Renal cortex interstitium (tissue), 11 donors: ENCODE measurements at regions not wholly inside any gene's neighbourhood (a gene's known extent, or its start where the extent isn't known, plus 50 kb on each side); places are given as distances from the start of the nearest gene placed in this dataset.
"Not testable (repeated sequence)": the region's sequence is repeated elsewhere in the genome, so short reads cannot be mapped to it uniquely, and the experiment has no call there.

Source experiments
- DNase-seq, 11 donors: peaks; one replicate each; pipeline ENCODE4 v3.0.0-alpha.2; 2013; ENCODE audit warnings: low read depth in 9 of 11, low spot score in 4 of 11; ENCODE audit errors: extremely low read depth in 1 of 11

DNA sequence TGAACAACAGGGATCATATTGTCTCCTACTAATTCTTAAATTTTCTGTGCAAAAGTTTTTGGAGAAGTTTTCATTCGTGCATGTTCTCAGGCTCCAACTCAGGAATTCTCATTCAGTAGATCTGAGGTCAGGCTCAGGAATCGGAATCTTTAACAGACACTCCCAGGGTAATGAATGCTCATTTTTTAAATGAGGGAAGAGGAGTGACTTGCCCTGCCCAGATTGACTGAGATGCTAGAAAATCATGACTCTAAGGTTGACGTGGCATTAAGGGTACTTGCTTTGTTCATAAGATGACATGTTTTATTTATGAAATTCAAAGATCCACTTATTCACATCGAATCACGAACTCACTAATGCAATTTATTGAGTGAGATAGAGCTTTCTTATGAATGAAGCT is 196.6 kb upstream of the NPVF start:
- DNase-seq = no peak

DNA sequence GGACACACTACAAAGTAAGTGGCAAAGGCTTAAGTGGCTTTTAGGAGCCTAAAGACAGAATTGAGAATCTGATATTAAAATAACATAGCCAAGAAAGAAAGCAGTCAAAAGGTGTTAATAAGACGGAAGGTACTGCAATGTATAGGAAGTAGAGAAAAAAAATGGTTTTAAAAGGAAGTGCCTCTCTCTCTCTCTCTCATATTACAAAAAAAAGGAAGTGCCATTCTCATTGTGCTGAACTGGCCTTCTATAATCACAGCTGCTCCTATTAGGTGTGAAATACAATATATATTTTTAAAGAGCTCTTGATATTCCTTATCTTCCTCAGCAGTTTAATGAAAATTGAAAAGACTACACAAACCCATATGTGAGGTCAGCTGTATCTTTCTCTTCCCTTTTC is 199.4 kb upstream of the NPVF start:
- DNase-seq = no peak

DNA sequence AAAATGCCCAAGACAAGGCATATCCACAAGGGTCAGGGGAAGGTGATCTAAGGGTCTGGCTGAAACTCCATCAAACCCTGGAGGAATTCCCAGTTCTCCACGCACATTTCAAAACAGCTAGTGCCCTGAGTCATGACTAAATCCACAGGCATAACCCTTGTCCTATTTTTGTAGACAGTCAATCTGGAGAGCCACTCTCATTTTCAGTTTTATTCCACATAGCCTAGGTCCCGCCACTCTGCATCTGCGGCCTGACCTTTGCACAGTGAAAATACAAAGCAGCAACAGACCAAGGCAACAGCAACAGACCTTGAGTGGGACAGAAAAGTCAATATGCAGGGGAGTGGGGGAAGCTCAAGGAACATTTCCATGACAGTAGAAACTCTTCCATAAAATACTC is 201.4 kb upstream of the NPVF start:
- DNase-seq = no peak

DNA sequence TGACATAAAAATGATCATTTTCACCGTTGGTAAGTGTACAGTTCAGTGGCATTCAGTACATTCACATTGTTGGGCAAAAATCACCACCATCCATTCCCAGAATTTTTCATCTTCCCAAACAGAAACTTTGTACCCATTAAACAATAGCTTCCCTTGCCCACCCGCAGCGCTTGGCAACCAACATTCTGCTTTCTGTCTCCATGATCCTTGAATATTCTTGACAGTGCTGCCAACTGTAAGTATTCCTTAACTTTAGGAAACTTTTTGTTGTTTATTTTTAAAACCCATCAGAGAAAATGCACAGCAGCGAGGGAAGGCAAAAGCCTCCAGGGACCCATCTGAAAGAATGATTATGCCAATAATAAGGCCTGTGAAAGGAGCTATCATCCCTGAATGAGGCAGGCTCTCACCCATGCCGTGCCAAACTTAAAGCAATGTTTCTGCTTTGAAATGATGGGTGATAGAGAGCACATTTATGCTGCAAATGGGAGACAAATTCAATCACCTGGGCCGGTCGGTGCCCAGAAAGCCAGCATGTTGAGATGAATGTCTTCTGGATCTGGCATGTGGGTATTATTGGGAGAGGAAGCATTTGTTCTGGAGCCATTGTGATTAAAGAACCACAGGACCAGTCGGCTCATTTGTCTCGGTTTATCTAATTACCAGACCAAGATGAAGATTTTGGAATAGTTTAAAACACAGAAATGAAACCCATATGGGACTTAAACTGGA is 202.1 kb upstream of the NPVF start:
- DNase-seq = no peak

DNA sequence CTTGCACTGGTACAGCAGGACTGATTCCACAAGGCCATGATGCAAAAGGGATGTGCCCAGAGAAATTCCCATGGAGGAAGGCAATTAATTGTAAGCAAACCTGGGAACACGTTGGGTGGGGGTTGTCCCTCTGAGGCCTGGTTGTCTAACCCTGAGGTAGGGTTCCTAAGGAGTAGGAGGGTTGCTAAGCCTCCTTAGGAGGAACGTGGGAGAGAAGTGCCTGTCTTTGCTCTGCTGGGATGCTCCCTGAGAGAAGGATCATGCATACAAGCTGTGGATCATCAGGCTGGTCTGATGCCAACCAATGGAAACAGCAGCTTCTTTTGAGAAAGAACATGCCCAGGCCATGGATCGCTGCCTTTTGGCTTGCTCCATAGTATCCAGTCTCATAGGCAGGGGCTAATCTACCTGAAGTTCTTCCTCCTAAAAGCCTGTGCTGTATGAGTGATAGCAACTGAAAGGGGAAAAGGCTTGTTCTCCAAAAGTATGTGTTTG is 203.7 kb upstream of the NPVF start:
- no peak for DNase-seq

DNA sequence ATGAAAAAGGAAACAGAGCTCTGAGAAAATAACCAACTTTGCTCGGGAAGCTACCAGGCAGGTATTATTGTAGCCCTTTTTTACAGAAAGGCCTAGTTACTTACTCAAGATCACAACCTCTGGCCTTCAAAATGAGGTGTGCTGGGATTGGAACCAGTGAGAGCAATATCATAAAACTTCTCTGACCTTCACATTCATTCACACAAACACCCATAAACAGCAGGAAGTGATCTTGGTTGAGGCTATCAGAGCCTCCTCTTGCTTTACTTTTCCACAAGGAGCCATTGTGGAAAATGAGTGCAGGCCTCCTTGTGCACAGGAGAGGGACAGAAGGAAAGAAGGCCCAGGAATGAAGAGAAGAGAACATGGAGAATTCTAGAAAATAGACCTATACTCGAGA is 204.5 kb upstream of the NPVF start:
- no peak for DNase-seq

DNA sequence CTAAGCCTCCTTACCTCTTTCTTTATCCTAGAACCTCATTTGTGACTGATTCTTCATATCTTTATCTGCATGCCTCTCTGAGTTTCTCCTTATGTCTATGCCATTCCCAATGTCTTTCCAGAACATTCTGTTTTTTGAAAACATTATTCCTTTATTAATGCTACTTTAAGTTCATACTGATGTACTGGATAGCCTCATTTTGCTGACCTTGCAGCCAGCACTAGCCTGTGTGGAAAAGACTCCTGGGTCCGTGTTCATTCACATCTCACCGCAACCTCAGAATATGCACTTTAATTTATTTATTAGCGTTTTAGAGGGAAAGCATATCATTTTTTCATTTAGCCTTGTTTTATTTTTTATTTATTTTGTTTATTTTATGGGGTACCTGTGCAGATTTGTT is 208.1 kb upstream of the NPVF start:
- DNase-seq = no peak

DNA sequence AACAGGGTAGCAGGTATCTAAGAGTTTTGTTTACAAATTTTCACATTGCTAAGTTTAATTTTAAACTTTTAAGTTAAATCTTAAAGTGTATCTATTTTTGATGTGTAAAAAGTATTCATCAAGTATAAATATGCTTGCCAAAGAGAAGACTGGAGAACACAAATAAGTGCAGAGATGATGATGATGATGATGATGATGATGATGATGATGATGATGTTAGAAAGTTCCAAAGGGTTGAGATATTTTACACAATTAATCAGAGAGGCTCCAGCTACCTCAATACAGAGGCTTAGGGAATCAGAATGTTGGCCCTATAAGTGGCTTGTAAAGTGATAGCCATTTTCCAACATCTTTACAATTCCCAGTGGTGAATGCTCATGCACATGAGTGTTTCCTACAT is 209.0 kb upstream of the NPVF start:
- no peak for DNase-seq

DNA sequence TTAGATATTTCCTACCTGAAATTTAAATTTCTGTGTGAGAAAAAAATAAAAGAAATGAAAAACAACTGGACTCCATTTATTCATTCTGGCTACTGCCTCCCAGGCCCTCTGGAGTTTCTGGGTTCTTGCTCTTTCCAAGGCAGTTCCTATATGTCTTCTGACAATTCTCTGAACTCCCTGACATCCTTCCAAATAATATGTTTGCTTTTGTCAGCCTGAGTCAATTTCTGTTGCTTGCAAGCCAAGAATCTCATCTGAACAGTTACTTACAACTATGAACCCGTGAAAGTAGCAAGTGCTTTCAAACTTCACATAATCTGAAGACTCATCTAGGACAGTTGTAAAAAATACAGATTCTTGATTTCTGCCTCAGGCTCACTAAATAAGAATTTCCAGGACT is 216.7 kb upstream of the NPVF start:
- DNase-seq = no peak

DNA sequence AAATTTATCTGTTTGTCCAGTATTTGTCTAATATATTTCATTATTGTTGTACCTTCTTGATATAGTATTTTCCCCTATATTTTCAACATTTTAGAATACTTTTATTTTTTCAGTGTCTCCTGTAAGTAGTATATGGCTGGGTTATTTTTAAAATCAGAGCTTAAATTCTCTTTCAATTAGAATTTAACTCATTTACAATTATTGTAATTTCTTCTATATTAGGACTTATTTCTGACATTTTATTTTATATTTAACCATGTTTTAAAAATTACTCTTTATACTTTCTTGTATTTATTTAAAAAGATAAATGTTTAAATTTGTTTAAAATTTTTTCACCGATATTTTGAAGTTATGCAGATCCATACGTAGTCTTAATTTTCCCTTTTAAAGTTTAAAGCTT is 220.0 kb upstream of the NPVF start:
- DNase-seq = no peak

DNA sequence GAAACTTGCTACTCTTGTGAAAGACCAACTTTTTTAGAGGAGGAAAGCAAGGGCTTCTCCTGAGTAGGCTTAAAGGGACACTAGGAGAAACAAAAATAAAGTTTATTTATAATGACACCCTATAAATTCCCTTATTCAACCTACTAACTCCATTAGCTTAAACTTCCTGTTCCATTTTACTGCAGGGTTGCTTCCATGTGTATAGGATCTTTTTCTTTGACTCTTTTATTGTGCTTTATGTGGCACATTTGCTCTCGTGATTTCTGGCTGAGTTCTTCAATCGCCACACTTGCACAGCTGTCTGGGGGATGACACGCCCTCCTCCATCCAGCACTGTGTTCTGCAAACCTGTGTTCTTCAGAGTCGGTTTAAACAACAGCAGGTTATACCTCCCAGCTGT is 225.7 kb upstream of the NPVF start:
- no peak for DNase-seq

DNA sequence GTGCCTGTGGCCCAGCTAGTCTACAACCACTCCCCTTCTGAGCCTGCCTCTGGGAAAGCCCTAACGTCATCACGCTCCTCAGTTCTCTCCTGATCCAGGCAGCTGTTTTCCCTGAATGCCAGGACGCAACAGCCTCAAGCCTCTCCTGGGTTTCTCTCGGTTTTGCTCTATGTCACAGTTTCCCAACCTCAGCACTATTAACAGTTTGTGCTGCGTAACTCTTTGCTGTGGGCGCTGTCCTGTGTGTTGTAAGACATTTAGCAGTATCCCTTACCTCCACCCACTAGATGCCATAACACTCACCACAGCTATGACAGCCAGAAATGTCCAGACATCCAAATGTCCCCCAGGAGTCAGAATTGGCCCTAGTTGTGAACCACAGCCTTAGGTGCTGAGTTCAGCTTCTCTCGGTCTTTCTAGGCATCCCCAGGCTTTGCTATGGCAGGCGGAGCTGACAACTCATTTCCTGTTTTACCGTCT is 226.3 kb upstream of the NPVF start:
- DNase-seq = no peak

DNA sequence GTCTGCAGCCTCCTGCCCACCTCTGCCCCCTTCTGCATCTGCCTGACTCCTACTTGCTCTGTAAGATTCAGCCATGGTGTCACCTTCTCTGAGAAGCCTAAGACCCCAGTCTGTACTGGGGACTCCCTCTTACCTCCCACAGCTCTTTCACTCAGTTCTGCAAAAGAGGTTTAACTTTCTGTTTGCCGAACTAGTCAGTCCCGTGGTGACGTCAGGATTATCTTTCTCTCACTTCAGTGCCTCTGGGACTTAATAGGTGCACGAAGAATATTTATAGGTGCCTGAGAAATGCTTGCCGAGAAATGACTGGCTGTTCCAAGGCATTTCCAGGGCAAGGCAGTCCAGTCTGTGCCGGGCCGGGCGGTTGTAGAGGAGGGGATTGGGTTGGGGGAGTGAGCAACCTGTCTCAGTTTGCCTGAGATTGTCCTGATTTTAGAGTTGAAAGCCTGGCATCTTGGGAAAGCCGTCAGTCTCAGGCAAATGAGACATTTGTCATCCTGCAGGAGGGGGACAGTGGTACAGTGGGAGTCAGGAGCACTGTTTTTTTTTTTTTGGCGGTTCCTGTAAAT is 227.5 kb upstream of the NPVF start:
- no peak for DNase-seq

DNA sequence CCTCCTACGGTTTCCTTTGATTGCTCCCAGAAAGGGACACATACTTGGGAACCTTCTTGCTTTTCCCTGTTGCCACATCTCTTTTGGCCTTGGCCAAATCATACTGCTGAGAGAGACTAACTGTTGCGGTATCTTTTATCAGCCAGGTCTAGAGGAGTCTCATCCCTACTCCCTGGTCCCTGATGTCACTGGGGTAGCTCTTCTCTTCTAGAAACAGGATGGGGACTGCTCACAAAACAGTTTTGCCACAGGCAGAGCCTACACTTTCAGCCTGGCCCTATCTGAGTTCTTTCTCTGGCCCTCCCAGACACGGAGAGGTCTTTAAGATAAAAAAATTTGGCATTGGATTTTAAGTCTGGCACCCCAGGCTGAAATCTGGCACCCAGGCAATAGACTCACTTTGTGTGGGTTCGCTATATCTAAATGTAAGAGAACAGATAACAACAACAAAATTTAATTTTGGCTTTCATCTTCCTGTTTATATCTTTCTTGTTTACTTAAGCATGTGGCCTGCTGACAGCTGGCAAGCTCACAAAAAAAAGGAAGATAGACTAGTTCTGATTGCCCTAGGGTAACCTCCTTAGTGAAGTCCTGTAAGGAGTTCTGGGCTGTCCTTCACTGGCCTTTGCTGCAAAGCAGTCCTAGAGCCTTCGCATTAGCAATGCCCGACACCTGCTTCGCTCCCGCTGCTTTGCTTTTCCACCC is 228.3 kb upstream of the NPVF start:
- no peak for DNase-seq

DNA sequence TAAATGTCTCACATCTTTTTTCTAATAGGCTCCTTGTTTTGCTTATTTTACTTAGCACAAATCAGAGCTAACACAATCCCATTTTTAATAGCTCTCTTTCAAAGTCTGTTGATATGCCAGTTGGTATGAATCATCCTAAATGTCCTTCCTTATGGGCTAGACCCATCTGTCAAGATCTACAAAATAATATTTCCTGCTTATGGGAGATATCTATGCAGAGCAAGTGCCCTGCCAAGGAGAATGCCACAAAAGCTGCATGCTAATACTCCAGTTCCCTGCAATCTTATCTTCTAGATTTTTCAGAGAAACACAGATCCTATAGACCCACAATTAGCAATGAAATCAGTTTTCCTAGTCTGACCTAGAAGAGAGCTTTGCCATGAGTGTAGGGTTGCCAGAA is 230.8 kb upstream of the NPVF start:
- no peak for DNase-seq

DNA sequence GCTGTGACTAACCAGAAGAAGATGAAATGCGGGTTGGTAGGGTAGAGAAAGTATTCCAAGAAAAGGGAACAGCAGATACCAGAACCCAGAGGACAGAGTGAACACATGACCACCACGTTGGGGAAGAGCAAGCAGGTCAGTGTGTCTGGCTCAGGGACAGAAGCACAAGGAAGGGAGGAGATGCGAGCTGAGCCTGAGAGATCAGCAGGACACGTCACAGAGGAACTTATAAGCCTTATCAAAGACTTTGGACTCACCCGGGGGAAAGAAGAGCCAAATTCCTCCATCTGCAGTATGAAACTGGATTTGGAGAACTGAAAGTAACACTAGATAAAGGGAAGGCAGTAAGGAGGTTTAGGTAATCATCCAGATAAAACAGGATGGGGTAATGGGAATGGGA is 232.1 kb upstream of the NPVF start:
- DNase-seq = no peak

DNA sequence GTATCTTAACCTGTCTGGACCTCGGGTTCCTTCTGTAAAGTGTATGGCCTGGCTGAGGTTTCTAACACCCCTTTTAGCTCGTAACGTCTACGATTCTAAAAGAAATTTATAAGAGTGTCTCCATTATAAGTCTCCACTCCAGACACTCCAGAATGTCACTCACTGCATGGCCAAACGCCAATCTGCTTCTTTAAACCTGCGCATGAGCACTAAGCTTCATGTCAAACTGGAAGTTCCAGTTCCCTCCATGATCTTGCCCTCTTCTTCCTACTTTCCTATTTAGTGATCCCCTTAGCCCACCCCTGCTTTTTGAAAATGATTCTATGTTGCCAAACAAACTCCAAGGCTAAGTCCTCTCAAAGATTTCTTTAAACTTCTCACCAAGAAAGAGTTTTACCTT is 241.4 kb upstream of the NPVF start:
- no peak for DNase-seq

DNA sequence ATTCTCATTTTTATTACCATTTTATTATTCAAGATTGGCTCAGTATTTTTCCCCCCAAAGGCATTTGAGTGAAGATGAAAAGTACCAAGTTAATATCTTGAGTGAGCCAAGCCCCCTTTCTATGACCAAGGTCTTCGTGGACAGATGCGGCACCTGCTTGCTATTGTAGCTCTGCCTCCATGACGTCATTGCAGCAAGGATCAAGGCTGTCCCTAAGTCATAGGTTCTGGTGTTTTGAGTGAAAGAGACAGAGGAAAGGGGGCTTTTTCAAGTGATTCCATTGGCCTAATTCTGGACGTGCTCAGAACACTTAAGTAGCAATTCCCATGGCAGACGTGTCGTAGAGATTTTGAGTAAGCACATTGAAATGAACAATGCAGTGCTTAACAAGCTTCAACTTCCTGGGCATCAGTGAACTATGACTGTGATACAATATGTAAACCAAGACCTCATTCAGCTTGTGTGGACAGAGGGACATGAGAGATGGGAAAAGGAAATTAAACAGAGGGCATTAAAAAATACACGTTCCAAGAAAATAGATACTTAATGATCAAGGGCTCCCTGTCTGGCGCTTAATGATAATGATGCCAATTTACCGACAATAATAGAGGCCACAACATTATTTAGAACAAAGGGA is 248.7 kb upstream of the NPVF start:
- DNase-seq = no peak

DNA sequence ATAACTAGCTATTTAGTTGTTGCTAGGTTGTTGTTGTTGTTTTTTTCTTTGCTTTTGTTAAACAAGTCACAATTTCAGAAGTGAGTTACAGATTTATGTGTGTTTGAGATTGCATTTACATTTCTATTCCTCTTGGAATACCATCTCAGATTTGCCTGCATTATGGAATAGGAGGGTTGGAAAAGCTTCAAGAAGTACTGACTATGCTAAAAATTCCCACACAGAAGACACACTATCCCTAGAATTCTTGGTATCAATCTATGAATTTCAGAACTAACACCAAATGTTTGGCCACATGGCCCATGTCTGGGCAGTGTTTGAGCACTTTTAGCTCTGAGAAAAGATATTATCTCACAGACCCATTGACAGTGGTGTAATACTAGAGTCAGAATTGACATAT is 249.9 kb upstream of the NPVF start:
- DNase-seq = not testable (repeated sequence)

DNA sequence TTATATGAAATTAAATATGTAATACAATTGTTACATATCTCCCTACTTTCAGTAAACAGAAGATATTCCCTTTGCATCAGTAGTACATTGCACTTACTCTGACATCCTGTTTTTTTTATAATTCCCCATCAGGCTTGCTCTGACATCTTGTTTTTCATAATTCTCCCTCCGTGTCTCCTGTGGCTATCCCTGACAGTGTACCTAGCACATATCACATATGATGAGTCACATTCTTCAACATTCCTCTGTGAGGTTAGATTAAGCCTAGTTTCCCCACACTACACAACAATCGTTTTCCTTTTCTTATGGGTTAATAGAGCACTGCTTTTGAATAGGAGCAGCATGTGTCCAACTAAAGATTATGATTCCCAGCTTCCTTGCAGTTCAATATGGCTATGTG is 250.6 kb upstream of the NPVF start:
- no peak for DNase-seq
